H9 (cell line): ENCODE measurements at regions not wholly inside any gene's neighbourhood (a gene's known extent, or its start where the extent isn't known, plus 50 kb on each side); places are given as distances from the start of the nearest gene placed in this dataset.

Experiments
- DNase-seq: peaks from one replicate; pipeline ENCODE4 v3.0.0-alpha.2; 2017
- H2AFZ ChIP-seq: one replicate; pipeline ENCODE4 v1.6.1; 2013; ENCODE audit warnings: mild to moderate bottlenecking, low read length, control low read depth, moderate library complexity
- H2AK5ac ChIP-seq: 2 replicates; pipeline ENCODE4 v1.6.1; 2013; ENCODE audit warnings: low read length, control low read depth, mixed read lengths; ENCODE audit not compliant: insufficient read length
- H2BK120ac ChIP-seq: one replicate; pipeline ENCODE4 v1.6.1; 2013; ENCODE audit warnings: low read depth, mild to moderate bottlenecking, low read length, control low read depth, inconsistent platforms; ENCODE audit not compliant: poor library complexity, severe bottlenecking
- H2BK12ac ChIP-seq: 2 replicates; pipeline ENCODE4 v1.6.1; 2013; ENCODE audit warnings: low read length, control low read depth, mixed read lengths, low read depth; ENCODE audit not compliant: insufficient read length
- H2BK15ac ChIP-seq: 2 replicates; pipeline ENCODE4 v1.6.1; 2013; ENCODE audit warnings: low read depth, low read length, control low read depth
- H2BK20ac ChIP-seq: one replicate; pipeline ENCODE4 v1.6.1; 2013; ENCODE audit warnings: low read depth, mild to moderate bottlenecking, low read length, control low read depth, inconsistent platforms; ENCODE audit not compliant: poor library complexity, severe bottlenecking
- H2BK5ac ChIP-seq: 2 replicates; pipeline ENCODE4 v1.6.1; 2013; ENCODE audit warnings: low read length, control low read depth, mixed read lengths; ENCODE audit not compliant: insufficient read length
- H3K14ac ChIP-seq: 2 replicates; pipeline ENCODE4 v1.6.1; 2013; ENCODE audit warnings: low read length, control low read depth; ENCODE audit not compliant: insufficient read depth
- H3K18ac ChIP-seq: 2 replicates; pipeline ENCODE4 v1.6.1; 2013; ENCODE audit warnings: low read depth, mild to moderate bottlenecking, mixed read lengths, low read length, control low read depth; ENCODE audit not compliant: insufficient read length
- H3K23ac ChIP-seq: 2 replicates; pipeline ENCODE4 v1.6.1; 2013; ENCODE audit warnings: low read length, control low read depth, mixed read lengths, low read depth; ENCODE audit not compliant: insufficient read length
- H3K23me2 ChIP-seq: 2 replicates; pipeline ENCODE4 v1.6.1; 2013; ENCODE audit warnings: low read depth, mild to moderate bottlenecking, mixed read lengths, low read length, control low read depth; ENCODE audit not compliant: insufficient read length, poor library complexity, severe bottlenecking
- H3K27ac ChIP-seq: 2 replicates; pipeline ENCODE4 v1.5.1; 2013; ENCODE audit warnings: low read length, control low read depth, mixed read lengths, low read depth; ENCODE audit not compliant: insufficient read length
- H3K27me3 ChIP-seq: 2 replicates; pipeline ENCODE4 v1.6.1; 2013; ENCODE audit warnings: low read length, control low read depth, inconsistent platforms; ENCODE audit not compliant: insufficient read depth
- H3K4ac ChIP-seq: 2 replicates; pipeline ENCODE4 v1.6.1; 2013; ENCODE audit warnings: low read depth, mild to moderate bottlenecking, control low read depth, inconsistent platforms, low read length, moderate library complexity
- H3K4me1 ChIP-seq: 2 replicates; pipeline ENCODE4 v1.6.1; 2013; ENCODE audit warnings: low read length, control low read depth, inconsistent platforms; ENCODE audit not compliant: insufficient read depth
- H3K4me2 ChIP-seq: 2 replicates; pipeline ENCODE4 v1.6.1; 2013; ENCODE audit warnings: low read length, control low read depth, mixed read lengths; ENCODE audit not compliant: insufficient read length, insufficient read depth
- H3K56ac ChIP-seq: 2 replicates; pipeline ENCODE4 v1.6.1; 2013; ENCODE audit warnings: low read depth, mild to moderate bottlenecking, mixed read lengths, low read length, control low read depth; ENCODE audit not compliant: insufficient read length
- H3K79me1 ChIP-seq: 2 replicates; pipeline ENCODE4 v1.6.1; 2013; ENCODE audit warnings: low read depth, mild to moderate bottlenecking, moderate library complexity, low read length, control low read depth, inconsistent platforms; ENCODE audit not compliant: insufficient read depth, poor library complexity, severe bottlenecking
- H3K79me2 ChIP-seq: 2 replicates; pipeline ENCODE4 v1.6.1; 2013; ENCODE audit warnings: low read length, control low read depth, inconsistent platforms; ENCODE audit not compliant: insufficient read depth
- H3K9ac ChIP-seq: 2 replicates; pipeline ENCODE4 v1.6.1; 2013; ENCODE audit warnings: low read length, control low read depth, mixed read lengths; ENCODE audit not compliant: insufficient read length; ENCODE audit errors: extremely low read depth
- H3K9me3 ChIP-seq: one replicate; pipeline ENCODE4 v1.6.1; 2013; ENCODE audit warnings: low read depth, low read length, inconsistent platforms; ENCODE audit not compliant: control insufficient read depth
- H3T11ph ChIP-seq: one replicate; pipeline ENCODE4 v1.6.1; 2013; ENCODE audit warnings: mild to moderate bottlenecking, low read length, control low read depth, inconsistent platforms
- H4K20me1 ChIP-seq: one replicate; pipeline ENCODE4 v1.6.1; 2013; ENCODE audit not compliant: control insufficient read depth, insufficient read length, insufficient read depth
- H4K5ac ChIP-seq: 2 replicates; pipeline ENCODE4 v1.6.1; 2013; ENCODE audit warnings: low read depth, mild to moderate bottlenecking, mixed read lengths, low read length, control low read depth; ENCODE audit not compliant: insufficient read length
- H4K8ac ChIP-seq: replicated peaks from 2 replicates; pipeline ENCODE4 v1.6.1; 2013; ENCODE audit warnings: low read length, control low read depth, mixed read lengths, low read depth; ENCODE audit not compliant: insufficient read length
- H4K91ac ChIP-seq: 2 replicates; pipeline ENCODE4 v1.6.1; 2013; ENCODE audit warnings: low read depth, mild to moderate bottlenecking, moderate library complexity, mixed read lengths, low read length, control low read depth; ENCODE audit not compliant: insufficient read length
- H3K27ac Mint-ChIP-seq, 3 experiments: 2 replicates in 2 of 3; 3 replicates in 1 of 3; pipeline ENCODE4 v1.8.0; 2020 to 2021; ENCODE audit warnings: mixed read lengths in 3 of 3, mild to moderate bottlenecking in 1 of 3, moderate library complexity in 1 of 3
- H3K27me3 Mint-ChIP-seq: 2 replicates; pipeline ENCODE4 v1.8.0; 2021; ENCODE audit warnings: low read depth, mild to moderate bottlenecking, moderate library complexity, mixed read lengths
- H3K36me3 Mint-ChIP-seq, 3 experiments: 2 replicates in 2 of 3; 3 replicates in 1 of 3; pipeline ENCODE4 v1.8.0; 2020 to 2021; ENCODE audit warnings: low read depth in 3 of 3, mixed read lengths in 3 of 3; ENCODE audit not compliant: insufficient read depth in 1 of 3
- H3K4me1 Mint-ChIP-seq, 2 experiments: 2 replicates each; pipeline ENCODE4 v1.8.0; 2020; ENCODE audit warnings: mixed read lengths in 2 of 2
- H3K4me3 Mint-ChIP-seq, 2 experiments: 2 replicates in 1 of 2; 3 replicates in 1 of 2; pipeline ENCODE4 v1.8.0; 2020 to 2021; ENCODE audit warnings: mild to moderate bottlenecking in 2 of 2, mixed read lengths in 2 of 2, moderate library complexity in 1 of 2
- H3K9me3 Mint-ChIP-seq, 2 experiments: 2 replicates in 1 of 2; 3 replicates in 1 of 2; pipeline ENCODE4 v1.8.0; 2020; ENCODE audit warnings: mild to moderate bottlenecking in 2 of 2, mixed read lengths in 2 of 2, moderate library complexity in 1 of 2
- CTCF ChIP-seq: fragments of 200-600 bp; sonication (generic); conservative IDR thresholded peaks from 3 replicates; pipeline ENCODE4 v1.8.0; 2021; ENCODE audit warnings: antibody characterized with exemption, mild to moderate bottlenecking
- WGBS: extraction: QIAGEN DNeasy Blood & Tissue Kit; methylation state at CpG from one replicate; pipeline ENCODE4 v1.1.7; 2013; ENCODE audit warnings: missing lambda C conversion rate, low lambda C conversion rate, mixed read lengths; ENCODE audit not compliant: insufficient read length; ENCODE audit errors: extremely low coverage; 5-methylcytosine and 5-hydroxymethylcytosine counted together

- H3K9me3 Mint-ChIP-seq = no peaks in the 10 kb centered on the region
- Histone ChIP-seq H3K4me2 (no peak overlapping the region), H2BK5ac (no peak overlapping the region), H3K23me2 (no peaks in the 10 kb centered on the region), H2AFZ (no peak overlapping the region), H3T11ph (no peak overlapping the region), H3K79me1 (no peaks in the 10 kb centered on the region), H2BK12ac (no peak overlapping the region), H3K4me1 (no peaks in the 10 kb centered on the region), H3K18ac (no peak overlapping the region), H3K4ac (no peak overlapping the region), H4K5ac (no peak overlapping the region), H3K9ac (no peak overlapping the region), H3K27ac (no peak overlapping the region), H2AK5ac (no peak overlapping the region), H3K79me2 (no peaks in the 10 kb centered on the region), H4K20me1 (no peaks in the 10 kb centered on the region), H4K91ac (no peak overlapping the region), H3K27me3 (no peaks in the 10 kb centered on the region), H3K23ac (no peak overlapping the region), H2BK120ac (no peak overlapping the region), H4K8ac (no peak overlapping the region), H3K14ac (no peak overlapping the region), H3K9me3 (no peaks in the 10 kb centered on the region), H3K56ac (no peak overlapping the region), H2BK15ac (no peak overlapping the region), H2BK20ac (no peak overlapping the region)
- no peak for TF ChIP-seq CTCF
- WGBS = no CpG with 5 or more reads among the region's 11 CpGs
- no peak overlapping the region; a peak in 1 of 7 replicates for H3K27ac Mint-ChIP-seq
- no peak overlapping the region for H3K4me3 Mint-ChIP-seq
- H3K27me3 Mint-ChIP-seq = no peaks in the 10 kb centered on the region
- DNase-seq = no peak
- no peaks in the 10 kb centered on the region for H3K36me3 Mint-ChIP-seq
- peaks cover 9 to 14% of the 10 kb centered on the region in 2 experiments for H3K4me1 Mint-ChIP-seq
Observed at GRCh38 chr13:44826591-44827350, 162.5 kb downstream of the NUFIP1 start.
